ENCODE measurements at regions not wholly inside any gene's neighbourhood (a gene's known extent, or its start where the extent isn't known, plus 50 kb on each side); places are given as distances from the start of the nearest gene placed in this dataset.

- TF ChIP-seq ZNF70 (CRISPR knock-in tag; IDR thresholded peaks at IDR 0.05) (no peak), ARNTL (CRISPR knock-in tag; IDR thresholded peaks at IDR 0.05; ENCODE audit: borderline replicate concordance, low read depth) (no peak), CSDC2 (CRISPR knock-in tag; IDR thresholded peaks at IDR 0.05) (no peak), CSRNP3 (CRISPR knock-in tag; IDR thresholded peaks at IDR 0.05) (no peak), RARB (CRISPR knock-in tag; IDR thresholded peaks at IDR 0.05) (no peak), ZC3H10 (CRISPR knock-in tag; IDR thresholded peaks at IDR 0.05) (no peak), ZFP30 (CRISPR knock-in tag; IDR thresholded peaks at IDR 0.05) (no peak), ESRRG (CRISPR knock-in tag; IDR thresholded peaks at IDR 0.05) (no peak)
Observed at GRCh38 chr4:85018983-85019382, 52.5 kb upstream of the WDFY3 start.
